Small intestine (tissue), 7 donors: ENCODE measurements at regions not wholly inside any gene's neighbourhood (a gene's known extent, or its start where the extent isn't known, plus 50 kb on each side); places are given as distances from the start of the nearest gene placed in this dataset.

ENCODE experiments used
- DNase-seq, 2 donors: peaks; one replicate each; pipeline versions ENCODE4 v3.0.0 to v3.0.0-alpha.2; 2013
- FAIRE-seq: peaks from 2 replicates; lab custom pipeline; 2012; peaks lifted over from hg19 to GRCh38; lab: Jason Lieb, UNC
- H3K27ac ChIP-seq, 3 donors: one replicate each; pipeline ENCODE4 v1.5.1; 2013; ENCODE audit warnings: low read length in 2 of 3, mild to moderate bottlenecking in 2 of 3, control low read depth in 1 of 3, inconsistent platforms in 1 of 3, low read depth in 1 of 3, moderate library complexity in 1 of 3
- H3K27me3 ChIP-seq, 3 donors: one replicate each; pipeline ENCODE4 v1.6.1; 2013; ENCODE audit warnings: low read length in 3 of 3, inconsistent platforms in 1 of 3; ENCODE audit not compliant: control insufficient read depth in 3 of 3, insufficient read depth in 3 of 3
- H3K36me3 ChIP-seq, 3 donors: one replicate each; pipeline ENCODE4 v1.6.1; 2013; ENCODE audit warnings: low read length in 3 of 3, inconsistent platforms in 1 of 3, low read depth in 1 of 3, mild to moderate bottlenecking in 1 of 3, moderate library complexity in 1 of 3; ENCODE audit not compliant: control insufficient read depth in 3 of 3, insufficient read depth in 2 of 3
- H3K4me1 ChIP-seq, 3 donors: one replicate each; pipeline ENCODE4 v1.6.1; 2013; ENCODE audit warnings: low read length in 2 of 3, inconsistent platforms in 1 of 3, low read depth in 1 of 3, mild to moderate bottlenecking in 1 of 3, moderate library complexity in 1 of 3; ENCODE audit not compliant: control insufficient read depth in 3 of 3, insufficient read depth in 2 of 3
- H3K4me3 ChIP-seq, 3 donors: one replicate each; pipeline ENCODE4 v1.5.1; 2013; ENCODE audit warnings: low read length in 3 of 3, control low read depth in 1 of 3, inconsistent platforms in 1 of 3, low read depth in 1 of 3, mild to moderate bottlenecking in 1 of 3, moderate library complexity in 1 of 3
- H3K9me3 ChIP-seq, 2 donors: one replicate each; pipeline ENCODE4 v1.6.1; 2013; ENCODE audit warnings: low read depth in 1 of 2, low read length in 1 of 2; ENCODE audit not compliant: control insufficient read depth in 2 of 2, insufficient read depth in 1 of 2
- WGBS, 3 donors: extraction: QIAGEN DNeasy Blood & Tissue Kit; methylation state at CpG; one replicate each; pipeline ENCODE4 v1.1.7; 2013; 5-methylcytosine and 5-hydroxymethylcytosine counted together
- donor health status: healthy with polysubstance abuse.
- donor health status: control.
- donor health status: control.
- donor health status: Bipolar disorder and iron deficiency.
- donor health status: healthy.

DNA sequence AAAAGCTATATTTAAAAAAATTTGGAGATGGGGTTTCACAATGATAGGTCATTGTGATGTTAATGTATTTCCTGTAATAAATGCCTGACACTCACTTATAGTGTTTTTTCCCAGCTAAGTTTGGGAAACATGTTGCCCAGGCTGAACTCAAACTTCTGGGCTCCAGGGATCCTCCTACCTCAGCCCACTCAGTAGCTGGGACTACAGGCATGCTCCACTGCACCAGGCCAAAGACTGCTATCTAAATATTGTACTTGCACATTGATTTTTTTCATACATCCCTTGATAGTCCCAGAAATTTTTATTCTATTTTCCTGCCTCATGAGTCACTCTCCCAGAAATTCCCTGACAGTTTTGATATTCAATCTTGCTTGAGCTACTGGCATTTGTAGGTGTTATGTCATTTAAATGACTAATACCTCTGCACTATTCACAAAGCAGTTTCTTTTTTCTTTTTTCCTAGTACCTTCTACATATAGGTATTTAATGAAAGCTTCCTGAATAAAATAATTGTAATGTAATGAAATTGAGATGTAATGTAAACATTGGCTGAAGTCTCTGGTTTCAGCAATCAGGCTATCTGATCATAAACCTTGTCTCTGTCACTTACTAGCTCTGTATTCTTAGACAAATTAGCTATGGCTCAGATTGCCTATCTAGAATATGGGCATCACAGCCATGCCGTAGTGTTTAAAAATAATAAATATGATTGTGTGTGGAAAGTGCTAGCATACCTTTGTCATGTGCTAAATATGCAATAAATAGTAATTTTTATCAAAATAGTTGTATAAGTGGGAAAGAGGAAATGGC, 1973.0 kb upstream of the AGA start:
- Histone ChIP-seq H3K27ac (no peak overlapping the region), H3K27me3 (no peaks in the 10 kb centered on the region), H3K4me3 (no peak overlapping the region), H3K4me1 (no peaks in the 10 kb centered on the region), H3K9me3 (no peaks in the 10 kb centered on the region), H3K36me3 (no peaks in the 10 kb centered on the region)
- 40 to 50% (median 42%) methylated on average over 1 of the region's 1 CpG for WGBS, 3 donors
- FAIRE-seq (no peak), DNase-seq (no peak)

DNA sequence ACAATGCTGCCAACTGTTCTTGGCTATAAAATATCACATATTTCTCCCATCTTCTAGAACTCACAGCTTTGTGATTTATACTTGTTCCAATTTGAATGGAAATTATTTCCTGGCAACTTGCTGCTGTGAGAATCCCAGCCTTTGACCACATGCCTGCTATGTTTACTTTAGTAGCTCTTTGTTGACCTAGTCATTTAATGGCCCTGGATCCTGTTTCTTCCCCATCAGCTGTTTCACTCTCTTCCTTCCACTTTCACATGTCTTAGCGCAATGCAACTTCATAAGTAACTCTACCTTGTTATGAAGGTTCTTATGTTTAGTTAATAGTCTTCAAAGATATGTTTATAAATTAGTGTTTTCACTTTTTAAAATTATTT, 1973.6 kb upstream of the AGA start:
- H3K9me3 ChIP-seq: no peaks in the 10 kb centered on the region
- H3K4me3 ChIP-seq: no peak overlapping the region
- no peaks in the 10 kb centered on the region for H3K4me1 ChIP-seq
- no peak overlapping the region for H3K27ac ChIP-seq
- no peaks in the 10 kb centered on the region for H3K36me3 ChIP-seq
- DNase-seq (peak; percentile 2 to 4), FAIRE-seq (no peak)
- 35 to 44% (median 42%) methylated on average over 1 of the region's 1 CpG for WGBS, 3 donors
- H3K27me3 ChIP-seq: no peaks in the 10 kb centered on the region

DNA sequence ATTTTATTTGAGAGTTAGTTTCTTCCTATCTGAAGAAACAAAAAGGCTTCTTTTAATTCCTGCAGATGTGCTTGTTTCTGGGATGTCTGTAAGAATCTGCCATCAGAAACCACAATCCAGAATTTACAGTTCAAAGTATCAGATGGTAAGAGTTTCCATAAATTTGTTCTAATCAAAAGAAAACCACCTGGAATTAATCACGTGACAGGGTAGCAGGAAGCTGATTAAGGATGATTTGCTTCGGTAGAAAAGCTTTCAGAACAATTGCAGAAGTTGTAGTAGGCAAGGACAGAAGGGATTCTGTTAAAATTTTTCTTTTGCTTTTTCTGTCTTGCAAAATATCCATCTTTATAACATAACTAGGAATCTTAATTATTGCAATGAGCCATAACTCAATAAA, 1975.1 kb upstream of the AGA start:
- no peaks in the 10 kb centered on the region for H3K36me3 ChIP-seq
- WGBS, 3 donors: 39 to 61% (median 47%) methylated on average over 2 of the region's 2 CpGs

DNA sequence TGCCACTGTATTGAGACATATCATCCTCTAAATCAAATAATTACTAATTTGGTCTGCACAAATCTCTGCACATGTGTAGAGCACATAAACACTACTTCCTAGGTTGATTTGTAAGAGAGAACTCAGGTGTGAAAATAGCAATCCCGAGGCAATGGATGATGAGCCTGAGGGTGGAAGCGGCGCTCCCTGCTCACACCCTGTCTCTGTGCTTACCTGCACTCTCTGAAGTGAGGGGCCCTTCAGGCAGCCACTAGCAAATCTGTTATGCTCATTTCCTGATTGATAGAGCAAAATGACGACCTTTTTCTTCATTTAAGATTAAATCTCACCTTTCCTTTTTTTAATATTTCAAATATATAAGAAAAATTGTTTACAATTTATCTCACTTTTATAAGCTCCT, 1995.7 kb upstream of the AGA start:
- H3K27ac ChIP-seq: no peak overlapping the region
- FAIRE-seq (no peak), DNase-seq (no peak)
- no peak overlapping the region for H3K4me3 ChIP-seq
- H3K9me3 ChIP-seq: peaks cover 0 to 1% of the 10 kb centered on the region in 2 donors
- no peaks in the 10 kb centered on the region for H3K36me3 ChIP-seq
- no peaks in the 10 kb centered on the region for H3K4me1 ChIP-seq
- no peaks in the 10 kb centered on the region for H3K27me3 ChIP-seq
- WGBS, 3 donors: 72 to 76% (median 73%) methylated on average over 4 of the region's 4 CpGs

More for the DNA sequence above, 1975.1 kb upstream of the AGA start:
- Histone ChIP-seq H3K4me1 (no peaks in the 10 kb centered on the region), H3K27ac (no peak overlapping the region), H3K9me3 (no peaks in the 10 kb centered on the region), H3K4me3 (no peak overlapping the region), H3K27me3 (no peaks in the 10 kb centered on the region)
- DNase-seq: no peak
- no peak for FAIRE-seq

DNA sequence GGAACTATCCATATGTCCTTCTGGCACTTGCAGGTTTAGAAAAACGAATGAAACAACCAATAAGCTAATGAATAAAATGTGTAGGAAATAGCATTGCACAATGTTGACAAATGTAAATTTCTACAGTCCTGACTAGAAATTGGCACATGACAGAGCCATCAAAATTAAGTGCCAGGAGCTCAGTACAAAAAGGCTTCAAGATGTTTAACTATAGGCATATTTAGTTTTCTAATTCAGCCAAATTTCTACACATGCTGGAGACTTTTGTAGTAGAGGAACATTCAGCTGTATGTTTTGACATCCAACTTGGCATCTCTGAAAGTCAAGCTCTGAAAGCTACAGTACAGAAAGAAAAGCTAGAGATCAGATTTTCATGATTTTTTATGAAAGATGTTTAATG, 1999.4 kb upstream of the AGA start:
- H3K27ac ChIP-seq: no peak overlapping the region
- H3K4me3 ChIP-seq: no peak overlapping the region
- H3K4me1 ChIP-seq: no peaks in the 10 kb centered on the region
- FAIRE-seq (no peak), DNase-seq (no peak)
- H3K9me3 ChIP-seq: peaks cover 0 to 1% of the 10 kb centered on the region in 2 donors
- no peaks in the 10 kb centered on the region for H3K27me3 ChIP-seq
- no peaks in the 10 kb centered on the region for H3K36me3 ChIP-seq
- 33 to 53% (median 35%) methylated on average over 1 of the region's 1 CpG for WGBS, 3 donors

DNA sequence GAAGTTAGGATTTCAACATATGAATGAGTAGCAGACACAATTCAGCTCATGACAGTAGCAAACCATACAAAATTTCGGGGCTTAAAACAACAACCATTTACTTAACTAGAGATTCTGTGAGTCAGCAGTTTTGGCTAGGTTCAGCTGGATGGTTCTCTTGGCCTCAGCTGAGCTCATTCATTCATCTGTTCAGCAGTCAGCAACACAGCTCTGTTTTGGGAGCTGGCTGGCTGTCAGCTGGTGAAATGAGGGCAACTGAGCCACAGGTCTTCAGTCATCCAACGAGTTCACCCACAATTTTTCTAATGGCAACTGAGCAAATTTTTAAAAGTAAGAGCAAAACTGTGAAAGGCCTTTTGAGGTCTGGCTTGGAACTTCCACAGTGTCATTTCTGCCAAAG, 2005.1 kb upstream of the AGA start:
- WGBS, 3 donors: 38 to 52% (median 40%) methylated on average over 2 of the region's 2 CpGs
- H3K4me3 ChIP-seq: no peak overlapping the region
- FAIRE-seq (no peak), DNase-seq (no peak)
- H3K4me1 ChIP-seq: no peaks in the 10 kb centered on the region
- no peaks in the 10 kb centered on the region for H3K36me3 ChIP-seq
- H3K27me3 ChIP-seq: no peaks in the 10 kb centered on the region
- H3K9me3 ChIP-seq: peaks cover 0 to 2% of the 10 kb centered on the region in 2 donors
- no peak overlapping the region for H3K27ac ChIP-seq

DNA sequence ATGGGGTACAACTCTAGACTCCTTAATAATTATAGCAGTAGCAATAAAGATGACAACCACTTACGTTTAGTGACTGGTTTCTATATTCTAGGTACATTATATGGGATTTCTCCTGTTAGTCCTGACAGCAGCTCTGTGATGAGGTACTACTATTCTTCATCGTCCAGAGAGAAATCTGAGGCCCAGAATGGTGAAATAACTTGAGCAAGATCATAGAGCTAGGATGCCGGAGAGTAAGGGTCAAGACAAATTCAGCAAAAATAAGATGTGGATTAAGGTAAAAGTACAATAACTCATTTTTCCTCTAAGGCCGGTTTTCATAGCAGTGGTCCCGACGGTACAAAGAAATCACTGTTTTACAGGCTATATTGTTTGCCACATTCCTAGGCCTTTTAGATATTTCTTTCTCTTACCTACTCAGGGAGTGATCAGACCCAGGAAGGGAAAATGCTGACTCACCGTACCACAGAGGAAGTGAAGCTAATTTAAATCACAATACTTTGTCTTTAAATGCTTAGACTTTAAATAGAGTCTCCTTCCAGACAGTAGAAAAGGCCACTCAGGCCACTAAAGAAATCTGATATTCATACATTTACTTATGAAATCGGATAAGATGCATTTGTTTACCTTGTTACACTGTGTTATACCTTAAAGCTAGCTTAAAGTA, 2023.0 kb upstream of the AGA start:
- Histone ChIP-seq H3K4me1 (no peaks in the 10 kb centered on the region), H3K27ac (no peak overlapping the region), H3K27me3 (no peaks in the 10 kb centered on the region), H3K9me3 (no peaks in the 10 kb centered on the region), H3K36me3 (no peaks in the 10 kb centered on the region), H3K4me3 (no peak overlapping the region)
- WGBS, 3 donors: 76 to 85% (median 84%) methylated on average over 8 of the region's 8 CpGs
- DNase-seq (no peak), FAIRE-seq (no peak)

DNA sequence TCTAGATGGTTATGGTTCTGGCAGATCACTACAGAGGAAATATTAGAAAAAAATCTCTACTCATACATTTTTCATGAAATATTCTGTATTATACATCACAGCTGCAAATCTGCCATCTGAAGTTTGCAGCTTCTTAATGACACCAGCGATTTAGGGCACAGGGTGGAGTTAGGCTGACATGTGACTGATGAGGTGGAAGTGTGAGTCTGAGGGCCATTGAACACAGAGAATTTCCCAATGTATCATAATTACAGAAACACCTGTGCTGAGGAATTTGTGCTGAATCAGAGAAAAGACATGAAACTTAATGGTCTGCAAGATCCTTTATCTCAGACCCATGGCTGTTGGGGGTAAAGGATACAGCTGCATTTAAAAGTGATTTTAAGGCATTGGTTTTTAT, 2025.6 kb upstream of the AGA start:
- no peaks in the 10 kb centered on the region for H3K36me3 ChIP-seq
- H3K4me3 ChIP-seq: no peak overlapping the region
- H3K9me3 ChIP-seq: no peaks in the 10 kb centered on the region
- H3K4me1 ChIP-seq: no peaks in the 10 kb centered on the region
- no peak for DNase-seq
- WGBS, 3 donors: 42 to 61% (median 43%) methylated on average over 1 of the region's 1 CpG
- no peaks in the 10 kb centered on the region for H3K27me3 ChIP-seq
- no peak for FAIRE-seq
- H3K27ac ChIP-seq: no peak overlapping the region
